ENCODE measurements at regions not wholly inside any gene's neighbourhood (a gene's known extent, or its start where the extent isn't known, plus 50 kb on each side); places are given as distances from the start of the nearest gene placed in this dataset.

DNA sequence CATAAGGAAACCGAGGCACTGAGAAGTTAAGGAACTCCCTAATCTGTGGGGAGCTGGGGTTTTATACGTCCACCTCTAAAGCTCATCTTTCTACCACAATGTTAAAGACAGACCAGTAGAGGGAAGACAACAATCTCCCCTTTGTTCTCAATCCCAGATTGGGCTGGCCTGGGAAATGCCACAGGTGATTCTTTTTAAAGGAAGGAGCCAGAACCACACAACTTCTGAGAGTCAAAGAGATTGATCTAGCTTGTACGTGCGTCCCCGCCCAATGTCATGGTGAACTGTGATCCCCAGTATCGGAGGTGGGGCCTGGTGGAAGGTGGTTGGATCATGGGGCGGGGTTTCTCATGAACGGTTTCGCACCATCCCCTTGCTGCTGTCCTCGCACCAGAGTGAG is 81.8 kb upstream of the LCLAT1 start:
- no TSS peak for BruUV-seq (replicated peaks)
- Histone ChIP-seq H3K9me3 (replicated peaks; ENCODE audit: control insufficient read depth, insufficient read depth, low read length) (no peaks in the 10 kb centered on the region), H2AFZ (ENCODE audit: low read depth, low read length) (no peak overlapping the region), H3K79me2 (ENCODE audit: control insufficient read depth, insufficient read depth, low read length) (no peaks in the 10 kb centered on the region), H4K20me1 (replicated peaks; ENCODE audit: control insufficient read depth, extremely low read depth, insufficient read depth, low read length) (no peaks in the 10 kb centered on the region), H3K9me1 (replicated peaks; ENCODE audit: control insufficient read depth, extremely low read depth, insufficient read depth, low read length) (no peaks in the 10 kb centered on the region), H3K9ac (replicated peaks; ENCODE audit: extremely low read depth, insufficient read depth, low read length) (no peak overlapping the region), H3K4me3 (replicated peaks in 1 of 3; ENCODE audit: insufficient read depth in 1 of 3, low read depth in 1 of 3, low read length in 3 of 3) (no peak overlapping the region), H3K4me2 (ENCODE audit: insufficient read depth, low read length) (no peak overlapping the region), H3K36me3 (ENCODE audit: control insufficient read depth in 2 of 2, extremely low read depth in 1 of 2, insufficient read depth in 2 of 2, low read length in 2 of 2) (no peaks in the 10 kb centered on the region), H3K4me1 (ENCODE audit: control insufficient read depth, extremely low read depth, insufficient read depth, low read length) (peaks cover 4% of the 10 kb centered on the region), H3K27me3 (ENCODE audit: control insufficient read depth in 2 of 2, insufficient read depth in 2 of 2, low read length in 2 of 2) (no peaks in the 10 kb centered on the region), H3K27ac (ENCODE audit: insufficient read depth, low read depth, low read length) (no peak overlapping the region)
- ChIA-PET CTCF (no interaction called here), POLR2A (no interaction called here)
- TF ChIP-seq GATA2 (IDR thresholded peaks at IDR 0.05; ENCODE audit: insufficient read depth, insufficient read length, low read depth, low read length) = no peak
- no peak for FAIRE-seq
- dilution Hi-C loops (cut with MboI; ENCODE audit: extremely low pct_ligation_motif_present, low sequenced_read_pairs) = no loop called here
- intact Hi-C loops (cut with micrococcal nuclease) = no loop called here
- no peak for DNase-seq (ENCODE audit: low read depth, low spot score)

DNA sequence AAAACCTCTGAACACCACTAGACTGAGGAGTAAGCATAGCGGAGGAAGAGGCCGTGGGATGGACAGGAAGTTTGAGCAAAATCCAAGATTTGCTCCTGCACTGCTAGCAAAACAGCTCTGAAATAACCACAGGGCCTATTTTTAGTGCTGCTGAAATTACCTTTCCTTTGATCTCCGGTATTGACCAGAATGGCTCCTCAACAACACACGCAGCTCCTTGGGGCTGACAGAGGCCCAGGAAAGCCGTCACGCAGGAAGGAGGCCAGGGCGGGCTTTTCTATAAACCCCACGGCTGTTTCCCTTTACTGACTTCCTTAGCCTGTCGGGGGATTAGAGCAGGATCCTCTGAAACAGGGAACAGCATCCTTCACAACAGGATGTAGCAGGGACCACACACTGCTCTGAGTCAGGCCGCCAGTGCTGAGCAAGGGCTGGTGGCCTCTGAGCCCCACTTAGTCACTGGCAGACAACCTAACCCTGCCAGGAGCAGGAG is 80.8 kb upstream of the LCLAT1 start:
- H3K79me2 ChIP-seq (ENCODE audit: control insufficient read depth, insufficient read depth, low read length) = no peaks in the 10 kb centered on the region
- no peaks in the 10 kb centered on the region for H3K36me3 ChIP-seq (ENCODE audit: control insufficient read depth in 2 of 2, extremely low read depth in 1 of 2, insufficient read depth in 2 of 2, low read length in 2 of 2)
- CTCF ChIA-PET = no interaction called here
- no peaks in the 10 kb centered on the region for H3K9me1 ChIP-seq (replicated peaks; ENCODE audit: control insufficient read depth, extremely low read depth, insufficient read depth, low read length)
- TF ChIP-seq, protein P1, sequence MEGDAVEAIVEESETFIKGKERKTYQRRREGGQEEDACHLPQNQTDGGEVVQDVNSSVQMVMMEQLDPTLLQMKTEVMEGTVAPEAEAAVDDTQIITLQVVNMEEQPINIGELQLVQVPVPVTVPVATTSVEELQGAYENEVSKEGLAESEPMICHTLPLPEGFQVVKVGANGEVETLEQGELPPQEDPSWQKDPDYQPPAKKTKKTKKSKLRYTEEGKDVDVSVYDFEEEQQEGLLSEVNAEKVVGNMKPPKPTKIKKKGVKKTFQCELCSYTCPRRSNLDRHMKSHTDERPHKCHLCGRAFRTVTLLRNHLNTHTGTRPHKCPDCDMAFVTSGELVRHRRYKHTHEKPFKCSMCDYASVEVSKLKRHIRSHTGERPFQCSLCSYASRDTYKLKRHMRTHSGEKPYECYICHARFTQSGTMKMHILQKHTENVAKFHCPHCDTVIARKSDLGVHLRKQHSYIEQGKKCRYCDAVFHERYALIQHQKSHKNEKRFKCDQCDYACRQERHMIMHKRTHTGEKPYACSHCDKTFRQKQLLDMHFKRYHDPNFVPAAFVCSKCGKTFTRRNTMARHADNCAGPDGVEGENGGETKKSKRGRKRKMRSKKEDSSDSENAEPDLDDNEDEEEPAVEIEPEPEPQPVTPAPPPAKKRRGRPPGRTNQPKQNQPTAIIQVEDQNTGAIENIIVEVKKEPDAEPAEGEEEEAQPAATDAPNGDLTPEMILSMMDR (IDR thresholded peaks at IDR 0.05; ENCODE audit: extremely low read depth in 1 of 2, insufficient read depth in 1 of 2, low read depth in 1 of 2, low read length in 2 of 2) = no peak
- TF ChIP-seq EZH2 (IDR thresholded peaks at IDR 0.05; ENCODE audit: borderline replicate concordance, low read depth, low read length, severe bottlenecking) = no peak
- TF ChIP-seq POLR2AphosphoS5 (IDR thresholded peaks at IDR 0.05; ENCODE audit: insufficient read depth, low read depth, low read length) = no peak
- TF ChIP-seq, protein P2, sequence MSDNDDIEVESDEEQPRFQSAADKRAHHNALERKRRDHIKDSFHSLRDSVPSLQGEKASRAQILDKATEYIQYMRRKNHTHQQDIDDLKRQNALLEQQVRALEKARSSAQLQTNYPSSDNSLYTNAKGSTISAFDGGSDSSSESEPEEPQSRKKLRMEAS (IDR thresholded peaks at IDR 0.05; ENCODE audit: insufficient read depth, insufficient read length) = no peak
- no peak for TF ChIP-seq JUN (IDR thresholded peaks at IDR 0.05; ENCODE audit: borderline replicate concordance, insufficient read depth, insufficient read length, low read depth)
- TF ChIP-seq GATA2 (IDR thresholded peaks at IDR 0.05; ENCODE audit: insufficient read depth, insufficient read length, low read depth, low read length) = no peak
- TF ChIP-seq POLR2A (IDR thresholded peaks at IDR 0.05; ENCODE audit: low read depth, low read length) = no peak
- H4K20me1 ChIP-seq (replicated peaks; ENCODE audit: control insufficient read depth, extremely low read depth, insufficient read depth, low read length) = no peaks in the 10 kb centered on the region
- H3K27ac ChIP-seq (ENCODE audit: insufficient read depth, low read depth, low read length) = no peak overlapping the region
- H3K4me1 ChIP-seq (ENCODE audit: control insufficient read depth, extremely low read depth, insufficient read depth, low read length) = peaks cover 4% of the 10 kb centered on the region
- H2AFZ ChIP-seq (ENCODE audit: low read depth, low read length) = no peak overlapping the region
- POLR2A ChIA-PET = no interaction called here
- intact Hi-C loops (cut with micrococcal nuclease) = no loop called here
- no peaks in the 10 kb centered on the region for H3K9me3 ChIP-seq (replicated peaks; ENCODE audit: control insufficient read depth, insufficient read depth, low read length)
- FAIRE-seq = no peak
- H3K9ac ChIP-seq (replicated peaks; ENCODE audit: extremely low read depth, insufficient read depth, low read length) = no peak overlapping the region
- DNase-seq (ENCODE audit: low read depth, low spot score) = no peak
- no TSS peak for BruUV-seq (replicated peaks)
- dilution Hi-C loops (cut with MboI; ENCODE audit: extremely low pct_ligation_motif_present, low sequenced_read_pairs) = no loop called here
- H3K27me3 ChIP-seq (ENCODE audit: control insufficient read depth in 2 of 2, insufficient read depth in 2 of 2, low read length in 2 of 2) = no peaks in the 10 kb centered on the region
- H3K4me2 ChIP-seq (ENCODE audit: insufficient read depth, low read length) = no peak overlapping the region
- H3K4me3 ChIP-seq (replicated peaks in 1 of 3; ENCODE audit: insufficient read depth in 1 of 3, low read depth in 1 of 3, low read length in 3 of 3) = no peak overlapping the region

All from endothelial cell of umbilical vein (primary cell).